HG02973 (cell line): ENCODE measurements at regions not wholly inside any gene's neighbourhood (a gene's known extent, or its start where the extent isn't known, plus 50 kb on each side); places are given as distances from the start of the nearest gene placed in this dataset.

Experiments used
- ATAC-seq: cut with Tn5 transposase; IDR thresholded peaks from one replicate; pipeline ENCODE4 v1.9.1; 2021; ENCODE audit warnings: moderate library complexity; ENCODE audit not compliant: unreplicated experiment

DNA sequence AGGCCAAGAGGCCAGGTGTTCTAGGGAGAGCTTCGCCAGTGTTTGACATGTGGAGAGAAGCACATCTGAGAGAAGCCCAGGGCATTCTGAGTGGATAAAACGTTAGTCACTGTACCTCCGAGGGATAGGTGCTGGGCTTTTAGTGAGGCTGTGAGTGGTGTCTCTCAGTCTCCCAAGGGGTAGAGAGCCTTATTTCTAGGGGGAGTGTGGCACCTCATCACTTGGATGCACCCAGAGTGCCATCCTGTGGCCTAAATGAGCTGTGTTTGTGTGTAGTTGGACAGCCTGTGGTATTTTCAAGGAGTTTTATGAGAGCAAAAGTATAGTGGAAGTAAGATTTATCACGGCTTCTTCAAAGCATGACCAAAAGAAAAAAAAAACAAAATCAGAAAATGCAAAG lies 1046.9 kb upstream of the WWC1 start:
- ATAC-seq, result no peak

DNA sequence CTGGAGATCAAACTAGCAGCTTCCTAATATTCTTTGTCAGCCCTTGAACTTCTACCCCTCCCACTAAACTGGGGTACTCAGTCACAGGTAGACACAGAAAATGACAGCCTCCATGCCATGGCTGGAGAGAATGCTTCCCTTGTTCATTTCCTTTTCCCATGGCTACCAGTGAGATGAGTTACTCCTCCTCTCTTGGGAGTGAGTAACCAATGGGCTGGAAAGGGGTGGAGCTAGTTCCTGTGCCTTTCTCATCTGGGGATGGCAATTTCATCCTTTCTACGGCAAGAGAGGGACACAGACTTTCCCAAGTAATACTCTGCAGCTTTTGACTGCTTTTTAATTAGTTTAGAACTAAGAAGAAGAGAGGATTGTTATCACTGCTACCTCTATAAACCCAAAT lies 1045.6 kb upstream of the WWC1 start:
- ATAC-seq, result no peak

DNA sequence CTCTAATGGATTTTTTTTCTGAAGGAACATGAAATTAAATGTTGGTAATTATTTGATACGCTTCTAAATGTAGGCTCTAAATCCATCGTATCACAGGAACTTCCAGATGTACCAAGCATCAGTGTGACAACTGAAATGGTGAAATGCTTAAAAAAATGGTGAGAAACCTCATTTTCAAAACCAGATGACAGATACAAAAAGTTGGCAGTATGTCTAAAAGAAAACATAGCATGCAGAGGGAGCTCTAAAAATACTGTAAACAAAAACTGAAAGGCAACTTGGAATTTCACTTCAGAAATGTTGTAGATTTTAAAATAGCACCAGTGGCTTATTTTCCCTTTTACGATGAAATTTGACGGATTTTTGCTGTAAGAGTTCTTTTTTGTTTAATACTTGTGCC lies 1043.6 kb upstream of the WWC1 start:
- ATAC-seq, result no peak

DNA sequence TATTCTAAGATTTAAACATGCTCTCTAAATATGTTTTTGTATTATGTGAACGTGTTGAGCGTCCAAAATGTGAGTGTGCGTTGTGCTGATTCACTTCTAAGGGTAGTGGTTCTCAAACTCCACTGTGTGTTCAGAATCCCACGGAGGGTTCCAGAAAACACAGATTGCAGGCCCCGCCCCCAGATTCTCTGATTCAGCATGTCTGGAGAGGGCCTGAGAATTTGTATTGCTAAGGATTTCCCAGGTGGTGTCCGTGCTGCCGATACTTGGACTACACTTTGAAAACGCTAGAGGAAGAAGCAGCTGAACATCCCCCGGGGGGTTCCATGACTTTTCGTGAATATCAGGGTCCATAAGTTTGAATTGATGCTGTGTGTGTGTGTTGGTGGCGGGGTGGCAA lies 1043.2 kb upstream of the WWC1 start:
- no peak for ATAC-seq

DNA sequence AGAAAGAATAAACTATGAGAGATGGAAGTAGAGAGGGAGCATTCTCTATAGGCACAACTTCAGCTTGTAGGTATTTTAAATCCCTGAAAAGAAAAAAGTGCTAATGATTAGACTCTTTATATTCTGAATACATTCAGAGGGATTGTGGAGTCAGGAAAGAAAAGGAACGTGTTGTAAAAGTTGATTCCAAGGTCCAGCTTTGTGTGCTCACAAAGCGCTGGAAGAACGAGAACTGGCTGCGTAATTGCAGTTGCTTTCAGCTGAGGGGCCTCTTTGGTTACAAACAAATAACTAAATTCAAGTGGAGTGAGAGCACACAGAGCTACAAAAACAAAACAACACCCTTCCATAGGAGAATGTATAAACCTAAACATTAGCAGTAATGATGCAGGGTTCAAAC lies 1040.4 kb upstream of the WWC1 start:
- ATAC-seq, result no peak

DNA sequence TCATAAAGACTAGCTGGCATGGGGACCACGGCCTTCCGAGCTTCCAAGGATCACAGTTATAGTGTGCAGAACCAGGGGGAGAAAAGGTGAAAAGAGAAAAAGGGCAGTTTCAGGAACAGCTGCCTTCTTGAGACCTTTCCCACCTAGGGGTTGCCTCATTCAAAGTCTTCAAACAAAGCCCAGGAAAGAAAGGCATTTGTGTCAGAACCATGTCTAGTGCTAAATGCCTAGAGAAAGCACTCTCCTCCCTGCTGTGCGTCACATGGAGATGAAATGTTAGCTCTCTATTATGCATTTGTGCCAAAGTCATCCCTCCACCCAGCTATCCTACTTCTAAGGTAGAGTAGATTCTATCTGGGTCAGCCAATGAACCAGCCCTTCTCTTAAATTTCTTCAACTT lies 1037.3 kb upstream of the WWC1 start:
- no peak for ATAC-seq

DNA sequence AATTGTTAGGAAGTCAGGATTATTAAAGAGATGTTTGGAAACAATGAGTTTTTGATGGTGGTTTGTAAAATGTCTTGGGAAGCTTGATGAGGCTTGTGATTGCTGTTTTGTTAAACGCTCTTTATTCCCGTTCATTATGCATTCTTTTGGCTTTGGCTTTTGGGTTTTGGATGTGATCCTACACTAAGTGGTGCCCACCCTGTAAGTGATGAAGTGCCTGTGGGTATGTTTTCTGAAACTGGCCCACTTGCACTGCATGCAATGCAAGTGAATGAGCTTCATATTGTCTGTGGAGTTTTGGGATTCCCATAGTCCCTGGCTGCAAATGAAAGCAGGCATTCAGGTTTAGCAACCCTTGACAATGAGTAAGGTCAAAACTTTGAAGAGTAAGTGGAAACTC lies 1035.5 kb upstream of the WWC1 start:
- ATAC-seq, result no peak

DNA sequence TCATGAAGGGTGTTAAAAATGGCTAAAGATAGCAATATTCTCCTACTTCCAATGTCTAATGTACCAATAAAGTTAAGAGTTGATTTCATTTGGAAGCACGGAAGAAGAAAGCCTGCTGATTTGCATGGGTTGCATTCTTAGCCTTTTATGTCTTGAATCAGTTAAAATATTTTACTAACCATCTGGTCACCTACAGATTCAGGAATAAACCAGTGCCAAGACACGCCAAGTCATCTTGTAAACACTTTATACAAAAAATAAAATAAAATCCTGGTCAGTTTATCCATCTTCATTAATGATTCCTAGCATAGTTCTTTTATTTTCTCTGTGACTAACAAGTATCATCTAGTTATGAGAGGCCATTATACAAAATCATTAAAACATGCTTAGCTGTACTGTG lies 1031.6 kb upstream of the WWC1 start:
- ATAC-seq, result no peak

DNA sequence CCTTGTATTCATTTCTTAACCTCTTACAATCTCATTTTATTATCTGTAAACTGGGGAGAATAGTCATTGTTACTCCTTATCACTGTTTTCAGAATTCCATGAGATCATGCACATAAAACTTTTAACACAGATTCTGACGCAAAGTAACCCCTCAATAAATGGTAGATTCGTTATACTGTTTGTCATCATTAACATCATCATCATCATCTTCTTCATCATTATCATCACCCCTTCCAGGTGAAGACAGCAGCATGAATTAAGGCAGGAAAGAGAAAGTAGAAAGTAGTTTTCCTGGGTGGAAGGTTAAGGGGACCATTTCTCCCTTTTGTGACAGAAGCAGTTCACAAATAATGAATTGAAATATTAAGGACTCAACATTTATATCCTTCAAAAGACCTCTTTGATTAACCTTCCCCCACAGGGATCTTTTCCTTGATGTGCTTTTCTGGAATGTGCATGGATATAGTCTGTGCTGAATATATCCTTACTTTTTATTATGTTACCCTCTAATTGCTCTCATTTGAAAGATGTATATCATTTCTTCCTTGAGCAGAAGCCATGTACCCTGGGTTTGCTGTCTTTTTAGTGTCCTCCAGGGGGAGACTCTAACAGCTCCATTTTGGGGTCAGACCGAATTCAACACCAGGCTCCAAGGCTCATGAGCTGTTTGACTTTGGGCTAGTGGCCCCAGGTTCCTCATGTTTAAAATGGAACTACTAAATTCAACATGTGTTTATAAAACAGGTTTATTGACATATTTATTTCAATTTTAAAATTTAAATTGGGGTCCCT lies 1029.9 kb upstream of the WWC1 start:
- no peak for ATAC-seq

DNA sequence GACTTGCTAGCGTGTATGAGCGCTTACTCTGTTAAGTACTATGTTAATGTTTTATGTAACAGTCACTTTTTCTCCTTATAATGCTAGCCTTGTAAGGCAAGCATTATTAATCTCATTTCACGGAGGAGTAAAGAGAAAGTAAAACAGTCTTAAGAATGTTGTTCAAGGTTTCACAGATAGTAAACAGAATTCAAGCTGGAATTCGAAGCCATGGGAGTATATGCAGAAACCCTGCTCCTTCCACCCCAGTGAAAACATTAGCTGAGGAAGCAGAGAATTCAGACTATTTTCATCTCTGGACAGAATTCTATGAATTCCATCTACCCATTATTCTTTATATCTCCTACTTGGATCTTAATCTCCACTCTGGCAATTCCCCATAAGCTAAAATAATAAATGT lies 1028.3 kb upstream of the WWC1 start:
- no peak for ATAC-seq

DNA sequence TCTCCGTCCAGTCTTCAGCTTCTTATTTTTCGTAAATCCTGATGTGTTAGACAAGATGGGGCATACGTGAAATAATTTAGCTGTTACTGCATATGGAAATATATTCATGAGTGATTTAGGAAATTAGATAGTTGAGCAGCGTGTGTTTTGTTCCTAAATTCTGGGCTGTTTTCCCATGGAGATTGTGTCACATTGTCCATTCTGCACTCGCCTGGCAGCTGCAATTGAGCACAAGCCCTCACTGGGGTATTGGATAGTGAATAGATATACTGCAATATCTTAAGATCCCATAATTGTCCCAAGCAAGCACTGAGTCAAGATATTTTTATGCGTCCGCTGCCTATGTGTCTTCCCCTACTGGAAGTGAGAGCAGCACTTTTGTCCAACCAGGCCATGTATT lies 1027.1 kb upstream of the WWC1 start:
- ATAC-seq, result no peak

DNA sequence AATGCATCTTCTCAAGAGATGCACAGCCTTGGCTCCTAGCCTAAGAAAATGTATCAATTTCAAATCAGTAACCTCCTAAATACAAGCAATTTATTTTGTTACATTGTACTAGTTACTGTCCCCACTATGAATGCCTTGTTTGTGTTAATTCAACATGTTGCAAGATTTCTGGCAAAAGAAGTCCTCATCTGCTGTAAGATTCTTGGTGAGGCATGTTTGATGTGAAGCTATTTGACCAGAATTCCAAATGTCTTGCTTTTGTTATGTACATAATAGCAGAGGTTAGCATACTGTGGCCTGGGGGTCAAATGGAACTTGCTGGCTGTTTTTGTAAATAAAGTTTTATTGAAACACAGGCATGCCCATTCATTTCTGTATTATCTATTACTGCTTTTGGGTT lies 1023.1 kb upstream of the WWC1 start:
- ATAC-seq, result no peak

DNA sequence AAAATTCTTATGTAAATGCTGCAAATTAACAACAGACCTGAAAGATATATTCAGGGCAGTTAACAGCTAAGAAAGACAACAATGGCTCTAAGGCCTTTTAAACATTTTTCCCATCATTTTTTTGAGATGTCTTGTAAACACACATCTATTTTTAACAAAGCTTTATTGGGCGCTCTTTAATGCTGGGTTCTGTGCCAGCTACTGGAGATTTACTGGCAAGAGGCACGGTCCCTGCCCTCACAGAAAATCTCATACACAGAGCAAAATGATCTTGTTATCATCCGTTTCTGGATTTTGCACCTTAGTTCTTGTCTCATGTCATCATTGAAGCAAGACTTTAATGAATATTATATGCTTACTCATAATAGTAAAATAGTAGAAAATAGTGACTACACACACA lies 1022.3 kb upstream of the WWC1 start:
- no peak for ATAC-seq

DNA sequence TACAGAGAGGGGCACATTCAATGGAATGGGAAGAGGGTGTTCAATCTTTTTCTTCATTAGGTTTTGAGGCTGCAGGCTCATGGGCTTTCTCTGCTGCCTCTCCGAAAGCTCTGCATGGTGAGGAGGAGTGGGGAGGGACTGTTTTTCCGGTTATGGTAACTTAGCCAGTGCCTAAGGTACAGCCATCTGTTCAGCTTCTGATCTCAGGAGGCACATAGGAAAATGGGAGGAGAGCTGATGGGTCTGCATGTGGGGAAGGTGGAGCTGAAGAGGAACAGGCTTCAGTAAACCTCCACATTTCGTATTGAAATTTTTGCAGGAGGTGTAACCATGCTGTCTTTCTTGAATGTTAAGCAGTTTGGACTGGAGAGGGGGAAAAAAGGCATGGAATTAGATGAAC lies 1020.4 kb upstream of the WWC1 start:
- ATAC-seq, result no peak

DNA sequence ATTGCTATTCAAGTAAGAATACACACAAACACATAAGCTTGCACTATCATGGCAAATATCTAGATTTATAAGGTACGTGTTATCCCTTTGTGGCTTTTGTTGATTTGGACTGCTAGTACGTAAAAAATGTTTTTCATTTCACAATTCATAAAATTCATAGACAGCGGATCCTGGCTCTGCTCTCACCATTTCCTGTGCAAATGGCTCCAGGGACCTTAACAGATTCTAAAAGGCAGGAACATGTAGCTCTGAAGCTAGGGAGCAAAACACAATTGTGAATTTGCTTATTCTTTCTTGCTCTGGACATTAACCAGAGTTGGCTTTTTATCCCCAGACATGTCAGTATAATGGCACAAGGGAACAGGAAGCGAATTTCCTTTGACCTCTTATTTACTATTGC lies 1019.9 kb upstream of the WWC1 start:
- ATAC-seq, result no peak

DNA sequence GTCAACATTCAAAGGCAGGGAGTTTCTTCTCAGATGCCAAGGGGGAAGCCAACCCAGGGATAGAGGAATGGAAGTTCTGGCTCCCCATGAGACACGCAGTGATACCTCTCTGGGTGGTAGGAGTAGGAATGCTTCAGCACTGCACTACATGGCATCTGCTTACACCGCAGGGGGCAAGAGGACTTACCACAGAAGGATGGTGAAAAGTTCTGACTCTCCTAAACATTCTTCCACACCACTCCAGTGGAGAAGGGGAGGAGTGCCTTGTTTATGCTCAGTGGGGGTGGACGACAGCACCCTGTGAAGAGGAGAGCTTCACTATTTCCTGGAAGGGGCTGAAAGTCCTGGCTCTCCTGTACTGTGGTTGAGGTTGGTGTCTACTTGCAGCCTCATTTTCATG lies 1011.3 kb upstream of the WWC1 start:
- no peak for ATAC-seq

DNA sequence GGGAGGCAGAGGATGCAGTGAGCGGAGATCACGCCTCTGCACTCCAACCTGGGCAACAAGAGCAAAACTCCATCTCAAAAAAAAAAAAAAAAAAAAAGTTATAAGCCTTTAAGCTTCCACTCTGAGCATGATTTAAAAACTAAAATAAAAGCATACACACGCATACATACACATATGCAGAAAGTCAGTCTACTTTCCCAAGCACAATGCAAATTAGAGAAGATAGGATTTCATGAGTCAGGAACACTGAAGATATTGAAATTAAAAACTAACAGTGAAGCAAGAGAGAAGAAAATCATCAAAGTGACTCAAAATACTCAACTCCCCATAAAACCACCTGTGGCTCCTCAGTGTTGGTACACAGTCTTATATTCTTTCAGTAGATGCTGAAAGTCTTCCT lies 1009.5 kb upstream of the WWC1 start:
- no peak for ATAC-seq

DNA sequence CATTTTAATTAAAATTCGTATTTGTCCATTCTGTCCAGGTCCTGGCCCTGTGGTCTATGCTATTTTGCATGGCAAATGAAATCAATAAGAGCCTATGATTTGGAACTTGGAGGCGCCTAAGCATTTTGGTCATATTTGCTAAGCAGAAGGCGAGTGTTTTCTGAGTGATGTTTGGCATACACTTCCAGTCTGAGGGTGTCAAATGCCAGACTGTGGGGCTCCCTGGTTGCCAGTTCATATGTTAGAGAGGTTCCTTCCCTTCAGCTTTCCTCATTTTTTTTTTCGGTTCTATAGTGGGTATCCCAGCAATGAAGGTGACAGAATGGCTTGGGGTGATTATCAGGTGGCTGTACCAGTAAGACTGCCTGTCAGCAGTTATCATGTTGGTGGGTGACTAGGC lies 1007.8 kb upstream of the WWC1 start:
- ATAC-seq, result no peak

DNA sequence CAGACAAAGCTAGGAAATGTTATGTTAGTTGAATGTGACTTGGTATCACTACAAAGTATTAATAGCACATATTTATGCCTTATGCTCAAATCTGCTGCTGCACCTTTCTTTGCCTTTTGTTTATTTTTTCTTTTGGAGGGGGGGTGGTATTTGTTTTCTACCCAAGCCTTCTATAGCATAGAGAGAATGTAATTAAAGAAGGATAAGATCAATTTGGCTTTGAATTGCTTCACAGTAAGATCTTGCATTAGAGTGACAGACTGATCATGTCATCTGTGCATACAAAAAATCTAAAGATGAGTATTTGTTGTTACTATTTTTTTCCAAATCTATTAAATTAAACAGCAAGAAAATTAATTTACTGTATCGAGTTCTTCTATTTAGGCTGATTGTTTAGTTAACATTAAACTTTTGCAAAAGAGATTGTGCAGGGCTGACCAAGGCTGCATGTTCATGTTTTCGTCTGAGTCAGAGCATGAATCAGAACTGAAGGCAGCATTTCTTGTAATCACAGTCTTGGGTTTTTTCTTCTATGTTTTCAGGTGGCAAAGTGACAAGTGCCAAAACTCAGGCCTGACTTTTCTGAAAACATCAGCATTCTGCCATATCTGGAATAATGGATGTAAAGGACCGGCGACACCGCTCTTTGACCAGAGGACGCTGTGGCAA lies 1007.1 kb upstream of the WWC1 start:
- no peak for ATAC-seq

DNA sequence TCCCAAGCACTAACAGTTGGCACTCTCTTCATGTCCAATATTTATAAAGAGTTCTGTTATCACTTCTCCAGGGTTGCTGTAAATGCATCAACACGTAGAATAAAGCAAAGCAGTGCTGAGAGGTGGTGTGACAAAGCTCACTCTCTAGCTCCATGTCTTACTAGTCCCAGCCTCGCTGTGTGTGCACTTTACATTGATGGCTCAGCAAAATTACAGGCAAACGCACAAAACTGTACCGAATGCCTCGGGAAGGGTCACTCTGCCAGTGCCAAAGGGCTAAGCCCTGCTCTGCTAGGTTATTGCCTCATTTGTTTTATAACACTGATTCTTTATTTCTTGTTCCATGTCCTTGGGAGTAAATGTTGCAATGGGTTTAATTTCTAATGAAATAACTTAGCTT lies 1005.9 kb upstream of the WWC1 start:
- ATAC-seq, result no peak

DNA sequence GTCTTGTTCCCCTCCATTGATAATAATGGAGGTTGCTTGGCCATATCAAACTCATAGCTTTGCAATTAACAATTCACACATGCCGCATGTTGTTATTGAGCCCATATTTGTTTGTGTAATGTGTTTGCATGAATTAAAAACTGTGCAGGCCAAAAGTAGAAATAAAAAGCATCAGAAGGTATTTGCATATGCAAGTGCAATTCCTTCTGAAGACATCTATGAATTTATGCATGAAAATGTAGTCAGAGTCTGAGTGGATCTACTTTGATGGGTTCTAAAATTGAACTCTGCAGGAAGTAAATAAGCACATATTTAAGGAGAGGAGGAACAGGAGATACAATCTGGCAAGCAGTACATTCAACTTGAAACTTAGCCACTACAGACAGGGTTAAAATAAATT lies 1004.6 kb upstream of the WWC1 start:
- ATAC-seq, result no peak

DNA sequence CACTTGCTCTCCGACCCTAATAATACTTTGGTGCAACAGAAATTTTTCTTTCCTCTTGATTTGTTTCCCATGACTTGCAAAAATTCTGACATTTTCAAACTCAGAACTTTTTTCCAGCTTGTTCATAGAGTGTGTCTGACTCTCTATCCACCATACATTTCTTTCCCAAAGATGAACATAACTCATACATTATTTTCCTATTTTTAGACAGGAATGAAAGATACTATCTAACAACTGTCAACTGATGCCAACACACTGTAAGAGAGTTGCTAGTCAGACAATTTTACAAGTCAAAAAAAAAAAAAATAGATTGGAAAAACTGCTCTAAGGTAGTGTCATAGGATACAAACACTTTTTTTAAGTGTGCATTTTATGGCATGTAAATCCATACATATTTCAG lies 1001.0 kb upstream of the WWC1 start:
- ATAC-seq, result no peak
